HCT116 (cell line): ENCODE measurements at regions not wholly inside any gene's neighbourhood (a gene's known extent, or its start where the extent isn't known, plus 50 kb on each side); places are given as distances from the start of the nearest gene placed in this dataset.

Experiments used
- ATAC-seq: fragments of 200-7000 bp; cut with Tn5 transposase; 2 replicates; pipeline ENCODE4 v1.9.1; 2020; ENCODE audit warnings: mild to moderate bottlenecking, moderate library complexity
- BruUV-seq: library from RNA; stranded (reverse); fragments of 400-500 nt; replicated peaks from 2 replicates; lab custom pipeline; 2021; lab: Mats Ljungman, UMichigan
- CTCF ChIA-PET: fragments of 300-600 bp; sonication (Branson Sonifier 250); formaldehyde crosslinking; loops from one replicate; lab custom pipeline; 2021; ENCODE audit warnings: antibody characterized with exemption; lab: Charles Lee
- POLR2A ChIA-PET: fragments of 300-600, 350-600 bp; sonication (Branson Sonifier 250); formaldehyde crosslinking; loops from one replicate; lab custom pipeline; 2021; ENCODE audit warnings: antibody characterized with exemption; lab: Charles Lee
- RAD21 ChIA-PET, 2 experiments: fragments of 300-600 bp; sonication (Branson Sonifier 250); formaldehyde crosslinking; loops; one replicate each; lab custom pipeline; 2023; ENCODE audit warnings: low total read pairs in 2 of 2; ENCODE audit not compliant: uncharacterized antibody in 2 of 2, unreplicated experiment in 2 of 2, low non-redundant PET in 1 of 2; lab: Charles Lee
- DNase-seq: peaks from one replicate; pipeline ENCODE4 v3.0.0-alpha.2; 2010; ENCODE audit warnings: low read depth, low spot score
- H2AFZ ChIP-seq: fragments of 200-600 bp; shearing (Covaris generic), sonication (generic); 2 replicates; pipeline ENCODE4 v1.6.1; 2017; ENCODE audit warnings: low read depth, mixed run types, mixed read lengths, antibody characterized with exemption, low read length; ENCODE audit not compliant: poor library complexity, severe bottlenecking
- H3K27ac ChIP-seq: 2 replicates; pipeline ENCODE4 v1.5.1; 2012; ENCODE audit warnings: low read depth, low read length
- H3K27me3 ChIP-seq: fragments of 200-600 bp; sonication (generic); 2 replicates; pipeline ENCODE4 v1.6.1; 2016; ENCODE audit warnings: mixed run types, low read length, mixed read lengths; ENCODE audit not compliant: insufficient read depth
- H3K36me3 ChIP-seq, 2 experiments: fragments of 200-500 bp in 1 of 2; fragments of 200-600 bp in 1 of 2; sonication (Bioruptor generic) in 1 of 2; sonication (generic) in 1 of 2; 2 replicates each; pipeline versions ENCODE4 v1.5.1 to v1.6.1; 2014 to 2016; ENCODE audit warnings: low read length in 2 of 2, inconsistent platforms in 1 of 2, mixed read lengths in 1 of 2, mixed run types in 1 of 2; ENCODE audit not compliant: insufficient read depth in 2 of 2, control insufficient read depth in 1 of 2
- H3K4me1 ChIP-seq, 2 experiments: fragments of 200-600 bp in 1 of 2; sonication (generic) in 1 of 2; 2 replicates each; pipeline versions ENCODE4 v1.5.1 to v1.6.1; 2012 to 2017; ENCODE audit warnings: low read length in 2 of 2, inconsistent platforms in 1 of 2, mild to moderate bottlenecking in 1 of 2, mixed read lengths in 1 of 2, mixed run types in 1 of 2, moderate library complexity in 1 of 2; ENCODE audit not compliant: insufficient read depth in 2 of 2, control insufficient read depth in 1 of 2
- H3K4me2 ChIP-seq: fragments of 200-600 bp; sonication (generic); 2 replicates; pipeline ENCODE4 v1.6.1; 2017; ENCODE audit warnings: mixed run types, low read length, mixed read lengths
- H3K4me3 ChIP-seq, 2 experiments: fragments of 200-600 bp in 1 of 2; sonication (generic) in 1 of 2; replicated peaks in 1 of 2; 2 replicates each; pipeline ENCODE4 v1.5.1; 2011 to 2016; ENCODE audit warnings: low read length in 2 of 2, control low read depth in 1 of 2, low read depth in 1 of 2, mild to moderate bottlenecking in 1 of 2, mixed read lengths in 1 of 2, mixed run types in 1 of 2
- H3K79me2 ChIP-seq: fragments of 200-600 bp; sonication (generic); 2 replicates; pipeline ENCODE4 v1.6.1; 2017; ENCODE audit warnings: mild to moderate bottlenecking, mixed run types, low read length, moderate library complexity, mixed read lengths; ENCODE audit not compliant: insufficient read depth
- H3K9ac ChIP-seq: fragments of 200-600 bp; sonication (generic); 2 replicates; pipeline ENCODE4 v1.6.1; 2016; ENCODE audit warnings: low read length, mixed read lengths
- H3K9me2 ChIP-seq: fragments of 200-600 bp; sonication (generic), shearing (Covaris generic); 2 replicates; pipeline ENCODE4 v1.6.1; 2017; ENCODE audit warnings: mixed run types, mild to moderate bottlenecking, moderate library complexity; ENCODE audit not compliant: insufficient read depth
- H3K9me3 ChIP-seq, 2 experiments: fragments of 200-500 bp in 1 of 2; fragments of 200-600 bp in 1 of 2; sonication (Bioruptor generic) in 1 of 2; sonication (generic) in 1 of 2; 2 replicates each; pipeline ENCODE4 v1.6.1; 2014 to 2017; ENCODE audit warnings: low read length in 2 of 2, mixed read lengths in 2 of 2, inconsistent platforms in 1 of 2, low read depth in 1 of 2, mild to moderate bottlenecking in 1 of 2, mixed run types in 1 of 2, moderate library complexity in 1 of 2; ENCODE audit not compliant: control insufficient read depth in 1 of 2, insufficient read depth in 1 of 2
- H4K20me1 ChIP-seq: fragments of 200-600 bp; sonication (generic), shearing (Covaris generic); 2 replicates; pipeline ENCODE4 v1.6.1; 2017; ENCODE audit warnings: mixed run types, mild to moderate bottlenecking, moderate library complexity; ENCODE audit not compliant: insufficient read depth
- EGR1 ChIP-seq: IDR thresholded peaks from 2 replicates; pipeline ENCODE4 v1.6.1; 2012; ENCODE audit warnings: low read depth
- ELF1 ChIP-seq: IDR thresholded peaks from 2 replicates; pipeline ENCODE4 v1.6.1; 2012; ENCODE audit warnings: low read depth, borderline replicate concordance
- EZH2 ChIP-seq: fragments of 200-600 bp; sonication (generic); IDR thresholded peaks from 2 replicates; pipeline ENCODE4 v1.6.1; 2017; ENCODE audit warnings: antibody characterized with exemption, mixed run types
- EZH2phosphoT487 ChIP-seq: fragments of 200-600 bp; IDR thresholded peaks from 2 replicates; pipeline ENCODE4 v1.6.1; 2018; ENCODE audit warnings: antibody characterized with exemption, borderline replicate concordance
- FOSL1 ChIP-seq: IDR thresholded peaks from 2 replicates; pipeline ENCODE4 v1.6.1; 2012; ENCODE audit warnings: low read depth
- JUND ChIP-seq: IDR thresholded peaks from 2 replicates; pipeline ENCODE4 v1.6.1; 2012
- POLR2A ChIP-seq: IDR thresholded peaks from 2 replicates; pipeline ENCODE4 v1.7.0; 2011; ENCODE audit warnings: borderline replicate concordance; ENCODE audit not compliant: insufficient read depth, insufficient read length; ENCODE audit errors: extremely low read depth
- POLR2AphosphoS5 ChIP-seq: IDR thresholded peaks from 2 replicates; pipeline ENCODE4 v1.6.1; 2011; ENCODE audit warnings: mild to moderate bottlenecking, low read depth, low read length, moderate library complexity
- RAD21 ChIP-seq: IDR thresholded peaks from 2 replicates; pipeline ENCODE4 v1.6.1; 2012; ENCODE audit warnings: low read depth, mild to moderate bottlenecking
- SP1 ChIP-seq: IDR thresholded peaks from 2 replicates; pipeline ENCODE4 v1.6.1; 2012; ENCODE audit warnings: low read depth
- SRF ChIP-seq: IDR thresholded peaks from 2 replicates; pipeline ENCODE4 v1.6.1; 2012; ENCODE audit warnings: low read depth
- TCF7L2 ChIP-seq: IDR thresholded peaks from 2 replicates; pipeline ENCODE4 v1.7.0; 2011; ENCODE audit warnings: borderline replicate concordance, inconsistent platforms; ENCODE audit not compliant: insufficient read depth, insufficient read length; ENCODE audit errors: extremely low read depth
- ZFX ChIP-seq: fragments of 450-650 bp; IDR thresholded peaks from 2 replicates; pipeline ENCODE4 v1.6.1; 2017
- intact Hi-C: fragments of 100-400 bp; cut with micrococcal nuclease; formaldehyde crosslinking; loops from 2 replicates; pipeline ENCODE4 v1.10.0; 2022
- TF ChIP-seq, protein P1 (sequence below): IDR thresholded peaks from 2 replicates; pipeline ENCODE4 v1.6.1; 2012; ENCODE audit warnings: low read depth
- TF ChIP-seq, protein P2 (sequence below), 3 experiments: fragments of 200-600 bp in 1 of 3; sonication (generic) in 1 of 3; IDR thresholded peaks in 2 of 3; conservative IDR thresholded peaks in 1 of 3; 2 replicates each; pipeline ENCODE4 v1.5.1; 2012 to 2017; ENCODE audit warnings: low read depth in 2 of 3, low read length in 2 of 3, antibody characterized with exemption in 1 of 3, borderline replicate concordance in 1 of 3, control low read depth in 1 of 3, mild to moderate bottlenecking in 1 of 3, mixed read lengths in 1 of 3, mixed run types in 1 of 3, moderate library complexity in 1 of 3; ENCODE audit not compliant: insufficient read depth in 1 of 3
- TF ChIP-seq, protein P3 (sequence below): IDR thresholded peaks from 2 replicates; pipeline ENCODE4 v1.6.1; 2012
- TF ChIP-seq, protein P4 (sequence below): IDR thresholded peaks from 2 replicates; pipeline ENCODE4 v1.6.1; 2011; ENCODE audit warnings: mild to moderate bottlenecking, low read length, moderate library complexity; ENCODE audit not compliant: insufficient replicate concordance; ENCODE audit errors: extremely low read depth
- TF ChIP-seq, protein P5 (sequence below): IDR thresholded peaks from 2 replicates; pipeline ENCODE4 v1.6.1; 2012

DNA sequence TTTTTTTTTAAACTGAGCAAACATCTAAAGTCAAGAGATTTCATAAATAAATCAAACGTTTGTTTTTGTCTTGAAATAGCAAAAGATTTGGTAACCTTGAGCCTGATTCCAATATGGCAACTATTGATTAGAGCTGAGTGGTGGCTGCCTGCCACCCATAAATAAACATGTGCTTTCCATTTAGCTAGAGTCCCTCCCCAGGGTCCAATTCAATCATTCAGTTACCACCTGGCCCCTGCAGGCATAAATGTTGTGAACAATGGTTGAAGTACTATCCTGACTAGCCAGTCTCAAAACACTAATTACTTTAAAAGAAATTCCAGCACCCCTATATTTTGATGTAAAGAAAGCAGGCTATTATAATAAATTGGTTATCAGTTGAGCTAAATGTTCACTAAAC, 129.7 kb upstream of the GRIP1 start:
- H3K4me2 ChIP-seq = no peak overlapping the region
- no peak overlapping the region for H3K9ac ChIP-seq
- H2AFZ ChIP-seq = no peak overlapping the region
- no peak overlapping the region for H3K4me3 ChIP-seq
- H3K9me3 ChIP-seq = no peaks in the 10 kb centered on the region
- H3K27ac ChIP-seq = no peak overlapping the region
- ATAC-seq (no peak), DNase-seq (no peak)
- intact Hi-C loops = no loop called here
- no peaks in the 10 kb centered on the region for H3K79me2 ChIP-seq
- POLR2A ChIA-PET = no interaction called here
- TF ChIP-seq EZH2 = no peak
- no peak for TF ChIP-seq JUND
- TF ChIP-seq, protein P1, sequence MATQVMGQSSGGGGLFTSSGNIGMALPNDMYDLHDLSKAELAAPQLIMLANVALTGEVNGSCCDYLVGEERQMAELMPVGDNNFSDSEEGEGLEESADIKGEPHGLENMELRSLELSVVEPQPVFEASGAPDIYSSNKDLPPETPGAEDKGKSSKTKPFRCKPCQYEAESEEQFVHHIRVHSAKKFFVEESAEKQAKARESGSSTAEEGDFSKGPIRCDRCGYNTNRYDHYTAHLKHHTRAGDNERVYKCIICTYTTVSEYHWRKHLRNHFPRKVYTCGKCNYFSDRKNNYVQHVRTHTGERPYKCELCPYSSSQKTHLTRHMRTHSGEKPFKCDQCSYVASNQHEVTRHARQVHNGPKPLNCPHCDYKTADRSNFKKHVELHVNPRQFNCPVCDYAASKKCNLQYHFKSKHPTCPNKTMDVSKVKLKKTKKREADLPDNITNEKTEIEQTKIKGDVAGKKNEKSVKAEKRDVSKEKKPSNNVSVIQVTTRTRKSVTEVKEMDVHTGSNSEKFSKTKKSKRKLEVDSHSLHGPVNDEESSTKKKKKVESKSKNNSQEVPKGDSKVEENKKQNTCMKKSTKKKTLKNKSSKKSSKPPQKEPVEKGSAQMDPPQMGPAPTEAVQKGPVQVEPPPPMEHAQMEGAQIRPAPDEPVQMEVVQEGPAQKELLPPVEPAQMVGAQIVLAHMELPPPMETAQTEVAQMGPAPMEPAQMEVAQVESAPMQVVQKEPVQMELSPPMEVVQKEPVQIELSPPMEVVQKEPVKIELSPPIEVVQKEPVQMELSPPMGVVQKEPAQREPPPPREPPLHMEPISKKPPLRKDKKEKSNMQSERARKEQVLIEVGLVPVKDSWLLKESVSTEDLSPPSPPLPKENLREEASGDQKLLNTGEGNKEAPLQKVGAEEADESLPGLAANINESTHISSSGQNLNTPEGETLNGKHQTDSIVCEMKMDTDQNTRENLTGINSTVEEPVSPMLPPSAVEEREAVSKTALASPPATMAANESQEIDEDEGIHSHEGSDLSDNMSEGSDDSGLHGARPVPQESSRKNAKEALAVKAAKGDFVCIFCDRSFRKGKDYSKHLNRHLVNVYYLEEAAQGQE = no peak
- TF ChIP-seq, protein P2, sequence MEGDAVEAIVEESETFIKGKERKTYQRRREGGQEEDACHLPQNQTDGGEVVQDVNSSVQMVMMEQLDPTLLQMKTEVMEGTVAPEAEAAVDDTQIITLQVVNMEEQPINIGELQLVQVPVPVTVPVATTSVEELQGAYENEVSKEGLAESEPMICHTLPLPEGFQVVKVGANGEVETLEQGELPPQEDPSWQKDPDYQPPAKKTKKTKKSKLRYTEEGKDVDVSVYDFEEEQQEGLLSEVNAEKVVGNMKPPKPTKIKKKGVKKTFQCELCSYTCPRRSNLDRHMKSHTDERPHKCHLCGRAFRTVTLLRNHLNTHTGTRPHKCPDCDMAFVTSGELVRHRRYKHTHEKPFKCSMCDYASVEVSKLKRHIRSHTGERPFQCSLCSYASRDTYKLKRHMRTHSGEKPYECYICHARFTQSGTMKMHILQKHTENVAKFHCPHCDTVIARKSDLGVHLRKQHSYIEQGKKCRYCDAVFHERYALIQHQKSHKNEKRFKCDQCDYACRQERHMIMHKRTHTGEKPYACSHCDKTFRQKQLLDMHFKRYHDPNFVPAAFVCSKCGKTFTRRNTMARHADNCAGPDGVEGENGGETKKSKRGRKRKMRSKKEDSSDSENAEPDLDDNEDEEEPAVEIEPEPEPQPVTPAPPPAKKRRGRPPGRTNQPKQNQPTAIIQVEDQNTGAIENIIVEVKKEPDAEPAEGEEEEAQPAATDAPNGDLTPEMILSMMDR (IDR thresholded peaks at IDR 0.05 in 2 of 3, conservative IDR thresholded peaks at IDR 0.05 in 1 of 3; ENCODE audit: borderline replicate concordance in 1 of 3, insufficient read depth in 1 of 3, low read depth in 2 of 3, low read length in 2 of 3) = no peak
- no peak for TF ChIP-seq TCF7L2
- no peak for TF ChIP-seq SP1
- no peak for TF ChIP-seq POLR2A
- TF ChIP-seq EGR1 = no peak
- TF ChIP-seq, protein P3, sequence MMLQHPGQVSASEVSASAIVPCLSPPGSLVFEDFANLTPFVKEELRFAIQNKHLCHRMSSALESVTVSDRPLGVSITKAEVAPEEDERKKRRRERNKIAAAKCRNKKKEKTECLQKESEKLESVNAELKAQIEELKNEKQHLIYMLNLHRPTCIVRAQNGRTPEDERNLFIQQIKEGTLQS = no peak
- TF ChIP-seq, protein P4, sequence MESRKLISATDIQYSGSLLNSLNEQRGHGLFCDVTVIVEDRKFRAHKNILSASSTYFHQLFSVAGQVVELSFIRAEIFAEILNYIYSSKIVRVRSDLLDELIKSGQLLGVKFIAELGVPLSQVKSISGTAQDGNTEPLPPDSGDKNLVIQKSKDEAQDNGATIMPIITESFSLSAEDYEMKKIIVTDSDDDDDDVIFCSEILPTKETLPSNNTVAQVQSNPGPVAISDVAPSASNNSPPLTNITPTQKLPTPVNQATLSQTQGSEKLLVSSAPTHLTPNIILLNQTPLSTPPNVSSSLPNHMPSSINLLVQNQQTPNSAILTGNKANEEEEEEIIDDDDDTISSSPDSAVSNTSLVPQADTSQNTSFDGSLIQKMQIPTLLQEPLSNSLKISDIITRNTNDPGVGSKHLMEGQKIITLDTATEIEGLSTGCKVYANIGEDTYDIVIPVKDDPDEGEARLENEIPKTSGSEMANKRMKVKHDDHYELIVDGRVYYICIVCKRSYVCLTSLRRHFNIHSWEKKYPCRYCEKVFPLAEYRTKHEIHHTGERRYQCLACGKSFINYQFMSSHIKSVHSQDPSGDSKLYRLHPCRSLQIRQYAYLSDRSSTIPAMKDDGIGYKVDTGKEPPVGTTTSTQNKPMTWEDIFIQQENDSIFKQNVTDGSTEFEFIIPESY = no peak
- TF ChIP-seq ZFX = no peak
- TF ChIP-seq, protein P5, sequence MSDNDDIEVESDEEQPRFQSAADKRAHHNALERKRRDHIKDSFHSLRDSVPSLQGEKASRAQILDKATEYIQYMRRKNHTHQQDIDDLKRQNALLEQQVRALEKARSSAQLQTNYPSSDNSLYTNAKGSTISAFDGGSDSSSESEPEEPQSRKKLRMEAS = no peak
- no peak for TF ChIP-seq ELF1
- no peak for TF ChIP-seq RAD21
- TF ChIP-seq POLR2AphosphoS5 = no peak
- TF ChIP-seq FOSL1 = no peak
- TF ChIP-seq EZH2phosphoT487 = no peak
- TF ChIP-seq SRF = no peak
- CTCF ChIA-PET = no interaction called here
- H4K20me1 ChIP-seq = no peaks in the 10 kb centered on the region
- RAD21 ChIA-PET = no interaction called here
- peaks cover 26% of the 10 kb centered on the region for H3K27me3 ChIP-seq
- no peaks in the 10 kb centered on the region for H3K36me3 ChIP-seq
- H3K9me2 ChIP-seq = no peaks in the 10 kb centered on the region
- BruUV-seq = no TSS peak
- no peaks in the 10 kb centered on the region for H3K4me1 ChIP-seq
